H9 (cell line): ENCODE measurements at regions not wholly inside any gene's neighbourhood (a gene's known extent, or its start where the extent isn't known, plus 50 kb on each side); places are given as distances from the start of the nearest gene placed in this dataset.

ENCODE experiments used
- DNase-seq: peaks from one replicate; pipeline ENCODE4 v3.0.0-alpha.2; 2017
- H2AFZ ChIP-seq: one replicate; pipeline ENCODE4 v1.6.1; 2013; ENCODE audit warnings: mild to moderate bottlenecking, low read length, control low read depth, moderate library complexity
- H2AK5ac ChIP-seq: 2 replicates; pipeline ENCODE4 v1.6.1; 2013; ENCODE audit warnings: low read length, control low read depth, mixed read lengths; ENCODE audit not compliant: insufficient read length
- H2BK120ac ChIP-seq: one replicate; pipeline ENCODE4 v1.6.1; 2013; ENCODE audit warnings: low read depth, mild to moderate bottlenecking, low read length, control low read depth, inconsistent platforms; ENCODE audit not compliant: poor library complexity, severe bottlenecking
- H2BK12ac ChIP-seq: 2 replicates; pipeline ENCODE4 v1.6.1; 2013; ENCODE audit warnings: low read length, control low read depth, mixed read lengths, low read depth; ENCODE audit not compliant: insufficient read length
- H2BK15ac ChIP-seq: 2 replicates; pipeline ENCODE4 v1.6.1; 2013; ENCODE audit warnings: low read depth, low read length, control low read depth
- H2BK20ac ChIP-seq: one replicate; pipeline ENCODE4 v1.6.1; 2013; ENCODE audit warnings: low read depth, mild to moderate bottlenecking, low read length, control low read depth, inconsistent platforms; ENCODE audit not compliant: poor library complexity, severe bottlenecking
- H2BK5ac ChIP-seq: 2 replicates; pipeline ENCODE4 v1.6.1; 2013; ENCODE audit warnings: low read length, control low read depth, mixed read lengths; ENCODE audit not compliant: insufficient read length
- H3K14ac ChIP-seq: 2 replicates; pipeline ENCODE4 v1.6.1; 2013; ENCODE audit warnings: low read length, control low read depth; ENCODE audit not compliant: insufficient read depth
- H3K18ac ChIP-seq: 2 replicates; pipeline ENCODE4 v1.6.1; 2013; ENCODE audit warnings: low read depth, mild to moderate bottlenecking, mixed read lengths, low read length, control low read depth; ENCODE audit not compliant: insufficient read length
- H3K23ac ChIP-seq: 2 replicates; pipeline ENCODE4 v1.6.1; 2013; ENCODE audit warnings: low read length, control low read depth, mixed read lengths, low read depth; ENCODE audit not compliant: insufficient read length
- H3K23me2 ChIP-seq: 2 replicates; pipeline ENCODE4 v1.6.1; 2013; ENCODE audit warnings: low read depth, mild to moderate bottlenecking, mixed read lengths, low read length, control low read depth; ENCODE audit not compliant: insufficient read length, poor library complexity, severe bottlenecking
- H3K27ac ChIP-seq: 2 replicates; pipeline ENCODE4 v1.5.1; 2013; ENCODE audit warnings: low read length, control low read depth, mixed read lengths, low read depth; ENCODE audit not compliant: insufficient read length
- H3K27me3 ChIP-seq: 2 replicates; pipeline ENCODE4 v1.6.1; 2013; ENCODE audit warnings: low read length, control low read depth, inconsistent platforms; ENCODE audit not compliant: insufficient read depth
- H3K4ac ChIP-seq: 2 replicates; pipeline ENCODE4 v1.6.1; 2013; ENCODE audit warnings: low read depth, mild to moderate bottlenecking, control low read depth, inconsistent platforms, low read length, moderate library complexity
- H3K4me1 ChIP-seq: 2 replicates; pipeline ENCODE4 v1.6.1; 2013; ENCODE audit warnings: low read length, control low read depth, inconsistent platforms; ENCODE audit not compliant: insufficient read depth
- H3K4me2 ChIP-seq: 2 replicates; pipeline ENCODE4 v1.6.1; 2013; ENCODE audit warnings: low read length, control low read depth, mixed read lengths; ENCODE audit not compliant: insufficient read length, insufficient read depth
- H3K56ac ChIP-seq: 2 replicates; pipeline ENCODE4 v1.6.1; 2013; ENCODE audit warnings: low read depth, mild to moderate bottlenecking, mixed read lengths, low read length, control low read depth; ENCODE audit not compliant: insufficient read length
- H3K79me1 ChIP-seq: 2 replicates; pipeline ENCODE4 v1.6.1; 2013; ENCODE audit warnings: low read depth, mild to moderate bottlenecking, moderate library complexity, low read length, control low read depth, inconsistent platforms; ENCODE audit not compliant: insufficient read depth, poor library complexity, severe bottlenecking
- H3K79me2 ChIP-seq: 2 replicates; pipeline ENCODE4 v1.6.1; 2013; ENCODE audit warnings: low read length, control low read depth, inconsistent platforms; ENCODE audit not compliant: insufficient read depth
- H3K9ac ChIP-seq: 2 replicates; pipeline ENCODE4 v1.6.1; 2013; ENCODE audit warnings: low read length, control low read depth, mixed read lengths; ENCODE audit not compliant: insufficient read length; ENCODE audit errors: extremely low read depth
- H3K9me3 ChIP-seq: one replicate; pipeline ENCODE4 v1.6.1; 2013; ENCODE audit warnings: low read depth, low read length, inconsistent platforms; ENCODE audit not compliant: control insufficient read depth
- H3T11ph ChIP-seq: one replicate; pipeline ENCODE4 v1.6.1; 2013; ENCODE audit warnings: mild to moderate bottlenecking, low read length, control low read depth, inconsistent platforms
- H4K20me1 ChIP-seq: one replicate; pipeline ENCODE4 v1.6.1; 2013; ENCODE audit not compliant: control insufficient read depth, insufficient read length, insufficient read depth
- H4K5ac ChIP-seq: 2 replicates; pipeline ENCODE4 v1.6.1; 2013; ENCODE audit warnings: low read depth, mild to moderate bottlenecking, mixed read lengths, low read length, control low read depth; ENCODE audit not compliant: insufficient read length
- H4K8ac ChIP-seq: replicated peaks from 2 replicates; pipeline ENCODE4 v1.6.1; 2013; ENCODE audit warnings: low read length, control low read depth, mixed read lengths, low read depth; ENCODE audit not compliant: insufficient read length
- H4K91ac ChIP-seq: 2 replicates; pipeline ENCODE4 v1.6.1; 2013; ENCODE audit warnings: low read depth, mild to moderate bottlenecking, moderate library complexity, mixed read lengths, low read length, control low read depth; ENCODE audit not compliant: insufficient read length
- H3K27ac Mint-ChIP-seq, 3 experiments: 2 replicates in 2 of 3; 3 replicates in 1 of 3; pipeline ENCODE4 v1.8.0; 2020 to 2021; ENCODE audit warnings: mixed read lengths in 3 of 3, mild to moderate bottlenecking in 1 of 3, moderate library complexity in 1 of 3
- H3K27me3 Mint-ChIP-seq: 2 replicates; pipeline ENCODE4 v1.8.0; 2021; ENCODE audit warnings: low read depth, mild to moderate bottlenecking, moderate library complexity, mixed read lengths
- H3K36me3 Mint-ChIP-seq, 3 experiments: 2 replicates in 2 of 3; 3 replicates in 1 of 3; pipeline ENCODE4 v1.8.0; 2020 to 2021; ENCODE audit warnings: low read depth in 3 of 3, mixed read lengths in 3 of 3; ENCODE audit not compliant: insufficient read depth in 1 of 3
- H3K4me1 Mint-ChIP-seq, 2 experiments: 2 replicates each; pipeline ENCODE4 v1.8.0; 2020; ENCODE audit warnings: mixed read lengths in 2 of 2
- H3K4me3 Mint-ChIP-seq, 2 experiments: 2 replicates in 1 of 2; 3 replicates in 1 of 2; pipeline ENCODE4 v1.8.0; 2020 to 2021; ENCODE audit warnings: mild to moderate bottlenecking in 2 of 2, mixed read lengths in 2 of 2, moderate library complexity in 1 of 2
- H3K9me3 Mint-ChIP-seq, 2 experiments: 2 replicates in 1 of 2; 3 replicates in 1 of 2; pipeline ENCODE4 v1.8.0; 2020; ENCODE audit warnings: mild to moderate bottlenecking in 2 of 2, mixed read lengths in 2 of 2, moderate library complexity in 1 of 2
- WGBS: extraction: QIAGEN DNeasy Blood & Tissue Kit; methylation state at CpG from one replicate; pipeline ENCODE4 v1.1.7; 2013; ENCODE audit warnings: missing lambda C conversion rate, low lambda C conversion rate, mixed read lengths; ENCODE audit not compliant: insufficient read length; ENCODE audit errors: extremely low coverage; 5-methylcytosine and 5-hydroxymethylcytosine counted together
- TF ChIP-seq, protein P1 (sequence below): fragments of 200-600 bp; sonication (generic); conservative IDR thresholded peaks from 3 replicates; pipeline ENCODE4 v1.8.0; 2021; ENCODE audit warnings: antibody characterized with exemption, mild to moderate bottlenecking

- Histone ChIP-seq H2BK5ac (no peak overlapping the region), H3K14ac (no peak overlapping the region), H2BK15ac (no peak overlapping the region), H3K27me3 (no peaks in the 10 kb centered on the region), H3K79me2 (no peaks in the 10 kb centered on the region), H2AFZ (no peak overlapping the region), H3K18ac (no peak overlapping the region), H4K20me1 (no peaks in the 10 kb centered on the region), H3K4me1 (no peaks in the 10 kb centered on the region), H2BK12ac (no peak overlapping the region), H3K4me2 (no peak overlapping the region), H3K79me1 (no peaks in the 10 kb centered on the region), H4K91ac (no peak overlapping the region), H3K9me3 (no peaks in the 10 kb centered on the region), H4K5ac (no peak overlapping the region), H3K27ac (no peak overlapping the region), H2BK20ac (no peak overlapping the region), H3K4ac (no peak overlapping the region), H2AK5ac (no peak overlapping the region), H3T11ph (no peak overlapping the region), H3K56ac (no peak overlapping the region), H3K23ac (no peak overlapping the region), H3K9ac (no peak overlapping the region), H4K8ac (no peak overlapping the region), H3K23me2 (no peaks in the 10 kb centered on the region), H2BK120ac (no peak overlapping the region)
- Mint-ChIP-seq H3K27ac (peak overlapping the region in 1 of 3 experiments; percentile 29; a peak in 1 of 7 replicates), H3K36me3 (no peaks in the 10 kb centered on the region), H3K4me1 (peaks cover 20 to 22% of the 10 kb centered on the region in 2 experiments), H3K9me3 (no peaks in the 10 kb centered on the region), H3K4me3 (no peak overlapping the region), H3K27me3 (peaks cover 2% of the 10 kb centered on the region; the same call in 1 of the 2 replicates)
- DNase-seq, result no peak
- WGBS, result no CpG with 5 or more reads among the region's 13 CpGs
- TF ChIP-seq, protein P1, sequence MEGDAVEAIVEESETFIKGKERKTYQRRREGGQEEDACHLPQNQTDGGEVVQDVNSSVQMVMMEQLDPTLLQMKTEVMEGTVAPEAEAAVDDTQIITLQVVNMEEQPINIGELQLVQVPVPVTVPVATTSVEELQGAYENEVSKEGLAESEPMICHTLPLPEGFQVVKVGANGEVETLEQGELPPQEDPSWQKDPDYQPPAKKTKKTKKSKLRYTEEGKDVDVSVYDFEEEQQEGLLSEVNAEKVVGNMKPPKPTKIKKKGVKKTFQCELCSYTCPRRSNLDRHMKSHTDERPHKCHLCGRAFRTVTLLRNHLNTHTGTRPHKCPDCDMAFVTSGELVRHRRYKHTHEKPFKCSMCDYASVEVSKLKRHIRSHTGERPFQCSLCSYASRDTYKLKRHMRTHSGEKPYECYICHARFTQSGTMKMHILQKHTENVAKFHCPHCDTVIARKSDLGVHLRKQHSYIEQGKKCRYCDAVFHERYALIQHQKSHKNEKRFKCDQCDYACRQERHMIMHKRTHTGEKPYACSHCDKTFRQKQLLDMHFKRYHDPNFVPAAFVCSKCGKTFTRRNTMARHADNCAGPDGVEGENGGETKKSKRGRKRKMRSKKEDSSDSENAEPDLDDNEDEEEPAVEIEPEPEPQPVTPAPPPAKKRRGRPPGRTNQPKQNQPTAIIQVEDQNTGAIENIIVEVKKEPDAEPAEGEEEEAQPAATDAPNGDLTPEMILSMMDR, result no peak
Observed at GRCh38 chr5:168039039-168039438, 252.4 kb upstream of the WWC1 start.
